ENCODE measurements at regions not wholly inside any gene's neighbourhood (a gene's known extent, or its start where the extent isn't known, plus 50 kb on each side); places are given as distances from the start of the nearest gene placed in this dataset.

- ATAC-seq (no peak), DNase-seq (ENCODE audit: low spot score) (no peak)
- Mint-ChIP-seq H3K9me3 (no peaks in the 10 kb centered on the region), H3K27ac (no peak overlapping the region), H3K4me3 (no peak overlapping the region), H3K4me1 (peaks cover 18% of the 10 kb centered on the region), H3K36me3 (ENCODE audit: low read depth) (no peaks in the 10 kb centered on the region), H3K27me3 (ENCODE audit: insufficient read depth, low read depth, poor library complexity) (peaks cover 23% of the 10 kb centered on the region)
- no peaks in the 10 kb centered on the region for H3K79me2 ChIP-seq (replicated peaks; ENCODE audit: insufficient read depth)
- H2AFZ ChIP-seq: no peak overlapping the region
- H3K4me2 ChIP-seq: no peak overlapping the region
- H3K9me2 ChIP-seq (ENCODE audit: insufficient read depth): no peaks in the 10 kb centered on the region
- no peak overlapping the region for H3K4me3 ChIP-seq
- H3K27ac ChIP-seq (ENCODE audit: low read depth): no peak overlapping the region
- peaks cover 15% of the 10 kb centered on the region for H3K4me1 ChIP-seq (ENCODE audit: insufficient read depth)
- H3K27me3 ChIP-seq (ENCODE audit: insufficient read depth): peaks cover 4% of the 10 kb centered on the region; the same call in 1 of the 2 replicates
- H4K20me1 ChIP-seq (replicated peaks; ENCODE audit: insufficient read depth): no peaks in the 10 kb centered on the region
- TF ChIP-seq CTCF (conservative IDR thresholded peaks at IDR 0.05; ENCODE audit: low read depth in 2 of 2) (no peak), REST (IDR thresholded peaks at IDR 0.05; ENCODE audit: unreplicated experiment) (no peak)
- no peaks in the 10 kb centered on the region for H3F3A ChIP-seq (replicated peaks; ENCODE audit: low read depth)
- H3K36me3 ChIP-seq (ENCODE audit: insufficient read depth): no peaks in the 10 kb centered on the region
Measured at GRCh38 chr17:34825102-34825501, 136.2 kb downstream of the CCT6B start.

- H3K4me3 Mint-ChIP-seq: no peak overlapping the region
Measured at GRCh38 chr17:34823023-34823422, 138.2 kb downstream of the CCT6B start.

More at GRCh38 chr17:34823023-34823422, 138.2 kb downstream of the CCT6B start:
- no peak for TF ChIP-seq STAT1 (IDR thresholded peaks at IDR 0.05; ENCODE audit: unreplicated experiment)
- no peak for TF ChIP-seq NANOG (IDR thresholded peaks at IDR 0.05; ENCODE audit: borderline replicate concordance)
- Mint-ChIP-seq H3K27me3 (ENCODE audit: insufficient read depth, low read depth, poor library complexity) (peaks cover 36% of the 10 kb centered on the region), H3K27ac (no peak overlapping the region), H3K9me3 (no peaks in the 10 kb centered on the region), H3K4me1 (peaks cover 18% of the 10 kb centered on the region), H3K36me3 (ENCODE audit: low read depth) (no peaks in the 10 kb centered on the region)
- peaks cover 13% of the 10 kb centered on the region; the same call in 1 of the 2 replicates for H3K27me3 ChIP-seq (ENCODE audit: insufficient read depth)
- H3K4me2 ChIP-seq: no peak overlapping the region
- H3K4me1 ChIP-seq (ENCODE audit: insufficient read depth): peaks cover 18% of the 10 kb centered on the region
- H3K27ac ChIP-seq (ENCODE audit: low read depth): no peak overlapping the region
- H3K36me3 ChIP-seq (ENCODE audit: insufficient read depth): no peaks in the 10 kb centered on the region
- no peak for DNase-seq (ENCODE audit: low spot score)
- H4K20me1 ChIP-seq (replicated peaks; ENCODE audit: insufficient read depth): no peaks in the 10 kb centered on the region
- no peak overlapping the region for H3K4me3 ChIP-seq
- H3K9me2 ChIP-seq (ENCODE audit: insufficient read depth): no peaks in the 10 kb centered on the region
- ATAC-seq: no peak
- H2AFZ ChIP-seq: no peak overlapping the region
- H3K79me2 ChIP-seq (replicated peaks; ENCODE audit: insufficient read depth): no peaks in the 10 kb centered on the region
- no peaks in the 10 kb centered on the region for H3F3A ChIP-seq (replicated peaks; ENCODE audit: low read depth)
